T-helper 9 cell (primary cell): ENCODE measurements at regions not wholly inside any gene's neighbourhood (a gene's known extent, or its start where the extent isn't known, plus 50 kb on each side); places are given as distances from the start of the nearest gene placed in this dataset.

ENCODE experiments used
- DNase-seq: peaks from one replicate; pipeline ENCODE4 v3.0.0-alpha.2; 2020

DNA sequence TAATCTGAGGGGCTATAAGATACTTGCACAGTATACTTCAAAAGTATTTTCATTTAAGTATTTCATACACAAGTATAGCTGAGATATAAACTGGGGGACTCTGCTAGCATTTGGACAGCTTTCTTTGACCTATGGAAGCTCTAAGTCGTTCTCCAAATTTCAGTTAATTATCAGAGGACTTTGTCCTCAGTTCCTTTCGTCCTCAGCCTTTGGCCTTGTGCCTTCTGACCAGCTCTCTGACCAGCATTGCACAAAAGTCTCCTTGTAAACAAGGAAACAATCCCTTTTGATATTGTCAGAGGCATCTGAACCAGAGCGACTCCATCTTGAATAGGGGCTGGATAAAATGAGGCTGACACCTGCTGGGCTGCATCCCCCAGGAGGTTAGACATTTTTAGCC lies 464.0 kb upstream of the FAM241A start:
- DNase-seq = no peak

DNA sequence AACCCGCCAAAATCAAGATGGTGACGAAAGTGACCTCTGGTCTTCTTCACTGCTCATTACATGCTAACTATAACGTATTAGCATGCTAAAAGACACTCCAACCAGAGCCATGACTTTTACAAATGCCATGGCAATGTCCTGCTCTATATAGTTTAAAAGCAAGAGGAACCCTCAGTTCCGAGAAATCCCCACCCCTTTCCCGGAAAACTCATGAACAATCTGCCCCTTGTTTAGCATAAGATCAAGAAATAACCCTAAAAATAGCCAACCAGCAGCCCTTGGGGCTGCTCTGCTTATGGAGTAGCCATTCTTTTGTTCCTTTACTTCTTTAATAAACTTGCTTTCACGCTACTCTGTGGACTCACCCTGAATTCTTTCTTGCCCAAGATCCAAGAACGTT lies 463.5 kb upstream of the FAM241A start:
- DNase-seq = no peak

DNA sequence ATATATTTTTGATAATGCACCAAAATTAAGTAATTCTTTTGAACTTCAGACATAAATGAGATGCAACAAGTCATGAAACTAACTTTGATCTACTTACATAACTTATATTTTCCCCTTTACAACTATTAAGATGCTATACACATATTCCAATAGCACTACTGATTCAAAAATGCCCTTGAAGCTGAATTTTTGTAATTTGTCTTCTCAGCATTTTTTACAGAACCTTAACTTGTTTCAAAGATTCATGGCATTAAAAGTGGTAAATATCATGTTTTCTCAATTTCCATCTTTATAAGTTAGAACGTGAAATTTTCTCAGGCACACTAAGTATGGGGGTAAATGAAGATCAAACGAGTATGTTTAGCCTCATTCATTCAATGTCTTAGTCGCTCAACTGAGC lies 460.0 kb upstream of the FAM241A start:
- no peak for DNase-seq

DNA sequence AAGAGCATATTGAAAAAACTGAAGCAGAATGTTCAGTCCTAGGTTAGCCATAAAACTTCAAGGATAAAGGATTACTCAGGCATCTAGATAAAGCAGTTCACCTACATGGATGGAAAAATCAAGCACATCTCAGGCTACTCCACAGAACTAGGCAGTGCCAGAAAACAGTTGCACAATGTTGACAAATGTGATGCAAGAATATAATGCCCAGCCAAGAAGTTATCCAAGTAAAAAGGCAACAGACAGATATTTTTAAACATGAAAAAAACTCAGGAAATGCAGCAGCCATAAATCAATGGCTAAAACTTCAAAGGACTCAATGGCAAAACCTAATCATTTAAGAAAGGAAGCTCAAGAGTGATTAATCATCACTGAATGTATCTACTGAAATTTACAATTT lies 456.0 kb upstream of the FAM241A start:
- DNase-seq = no peak

DNA sequence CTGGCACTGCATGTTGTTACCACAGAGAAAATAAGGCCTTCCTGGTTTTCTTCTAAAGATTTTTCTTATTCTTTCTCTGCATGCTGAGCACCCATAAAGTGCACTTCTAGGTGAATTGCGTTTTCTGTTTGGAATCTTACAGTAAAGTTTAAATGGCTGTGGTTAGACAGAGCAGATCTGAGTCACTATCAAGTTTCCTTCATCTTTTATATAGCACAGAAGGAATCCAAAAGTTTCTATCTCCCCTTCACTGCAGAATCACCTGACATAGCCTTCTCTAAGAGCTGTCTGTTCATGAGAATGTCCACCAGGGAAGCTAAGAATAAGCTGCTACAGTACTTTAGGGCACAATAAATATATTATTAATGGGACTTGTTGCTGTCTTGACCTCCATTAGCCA lies 455.5 kb upstream of the FAM241A start:
- DNase-seq = no peak

DNA sequence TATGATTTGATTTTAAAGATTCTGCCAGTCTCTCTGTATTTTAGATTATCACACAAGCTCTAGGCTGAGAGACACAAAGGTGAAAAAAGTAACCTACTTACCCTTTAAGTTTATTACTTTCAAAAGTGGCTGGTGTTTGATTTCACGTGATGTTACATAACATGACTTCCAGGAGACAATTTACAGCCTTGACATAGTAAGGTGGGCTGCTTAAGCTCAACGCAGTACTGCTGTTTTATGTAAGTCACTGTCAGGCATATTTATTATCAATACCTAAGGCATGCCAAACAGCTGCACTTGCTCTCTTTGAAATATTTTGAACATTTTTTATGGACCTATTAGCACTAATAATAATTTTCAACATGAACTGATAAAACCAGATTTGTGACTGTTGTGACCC lies 451.5 kb upstream of the FAM241A start:
- DNase-seq = no peak

DNA sequence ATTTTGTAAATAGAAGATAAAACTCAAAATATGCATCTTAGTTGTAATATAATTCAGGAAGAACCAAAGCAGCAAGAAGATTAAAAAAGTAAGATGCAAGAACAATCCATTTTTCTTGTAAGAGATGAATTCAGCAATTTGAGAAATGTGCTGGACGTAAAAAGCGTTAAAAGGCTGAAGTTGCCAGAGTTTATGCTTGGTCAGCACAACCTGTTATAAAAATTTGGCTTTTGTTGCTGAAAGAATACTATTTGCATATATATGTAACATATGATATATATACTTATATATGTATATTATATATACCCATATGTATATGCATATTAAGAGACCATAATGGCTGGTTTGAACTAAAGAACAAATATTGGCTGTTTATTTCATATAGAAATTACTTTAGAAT lies 449.6 kb upstream of the FAM241A start:
- DNase-seq = no peak

DNA sequence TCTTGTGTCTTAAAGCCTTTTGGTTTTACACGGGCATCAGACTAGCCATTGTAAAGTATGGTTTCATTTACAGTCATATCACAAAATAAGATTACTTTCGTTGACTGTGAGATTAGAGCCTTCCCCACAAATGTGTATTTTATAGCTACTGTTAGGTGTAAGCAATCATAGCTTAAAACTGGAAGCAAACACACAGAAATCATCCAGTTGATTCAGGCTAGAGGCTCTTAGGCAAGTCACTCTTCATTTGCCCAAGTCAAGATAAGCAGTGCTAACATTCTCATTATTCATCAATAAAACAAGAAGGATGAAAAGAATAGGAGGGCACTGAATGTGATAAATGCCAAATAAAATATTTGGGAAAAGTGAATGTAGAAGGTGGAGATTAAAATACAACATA lies 448.7 kb upstream of the FAM241A start:
- DNase-seq = no peak

DNA sequence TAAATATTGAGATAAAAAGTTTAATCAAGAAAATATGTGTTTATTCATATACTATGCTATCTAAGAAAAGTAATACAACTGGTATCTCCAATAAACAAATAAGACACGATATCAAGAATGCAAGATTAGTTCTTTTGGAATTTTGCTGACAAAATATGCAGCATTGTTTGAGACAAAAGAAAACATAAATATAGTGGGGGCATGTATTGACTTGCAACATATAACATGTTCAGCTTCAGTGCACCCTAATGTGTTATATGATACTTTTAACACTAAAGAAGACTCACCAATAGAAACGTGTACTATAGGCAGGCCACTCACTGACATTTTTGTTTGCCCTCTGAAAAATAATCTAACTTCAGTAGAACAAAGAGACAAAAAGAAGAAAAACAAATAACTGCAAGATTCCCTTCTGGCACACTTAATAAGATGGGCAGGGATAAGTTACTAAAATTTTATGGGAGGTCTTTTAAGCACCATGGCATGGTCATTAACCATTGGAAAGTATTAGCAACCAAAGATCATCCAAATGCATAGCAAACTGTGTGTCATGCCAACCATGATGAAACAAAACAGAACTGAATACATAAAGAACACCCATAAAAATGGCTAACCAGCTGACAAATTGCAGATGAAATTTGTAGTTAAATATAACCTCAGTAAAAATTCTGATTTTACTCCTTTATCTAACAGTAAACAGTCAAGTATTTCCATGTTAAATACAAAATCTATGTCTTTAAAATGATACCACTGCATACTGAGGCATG lies 447.9 kb upstream of the FAM241A start:
- no peak for DNase-seq

DNA sequence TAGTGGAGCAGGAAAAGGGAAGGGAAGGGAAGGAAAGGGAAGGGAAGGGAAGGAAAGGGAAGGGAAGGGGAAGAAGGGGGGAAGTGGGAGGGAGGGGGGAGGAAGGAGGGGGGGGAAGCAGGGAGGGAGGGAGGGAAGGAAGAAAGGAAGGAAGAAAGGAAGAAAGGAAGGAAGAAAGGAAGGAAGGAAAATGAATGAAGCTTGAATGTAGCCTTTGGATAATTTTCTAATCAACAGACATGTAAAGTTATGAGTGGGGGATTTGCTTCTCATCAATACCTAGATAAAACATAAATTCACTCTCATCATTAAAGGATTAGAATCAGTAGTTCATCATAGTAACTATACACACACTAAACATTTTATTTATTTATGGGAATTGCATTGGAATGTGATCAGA lies 446.9 kb upstream of the FAM241A start:
- no peak for DNase-seq

DNA sequence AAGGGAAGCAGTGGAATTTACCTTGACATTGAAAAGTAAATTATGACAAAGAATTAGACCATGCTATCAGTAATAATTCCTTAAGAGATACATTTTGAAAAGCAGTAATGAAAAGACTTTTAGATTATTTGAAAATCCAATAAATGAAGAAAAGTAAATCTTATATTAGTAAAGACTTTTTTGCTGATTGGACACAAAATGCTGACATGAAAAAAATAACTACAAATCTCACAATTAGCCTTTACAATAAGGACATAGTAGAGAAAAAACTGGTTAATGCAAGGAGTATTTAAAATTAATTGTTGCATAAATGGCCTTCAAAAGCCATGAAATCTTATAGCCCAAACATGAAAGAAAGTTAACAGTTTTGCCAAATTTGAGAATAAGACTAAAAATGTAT lies 446.1 kb upstream of the FAM241A start:
- no peak for DNase-seq

DNA sequence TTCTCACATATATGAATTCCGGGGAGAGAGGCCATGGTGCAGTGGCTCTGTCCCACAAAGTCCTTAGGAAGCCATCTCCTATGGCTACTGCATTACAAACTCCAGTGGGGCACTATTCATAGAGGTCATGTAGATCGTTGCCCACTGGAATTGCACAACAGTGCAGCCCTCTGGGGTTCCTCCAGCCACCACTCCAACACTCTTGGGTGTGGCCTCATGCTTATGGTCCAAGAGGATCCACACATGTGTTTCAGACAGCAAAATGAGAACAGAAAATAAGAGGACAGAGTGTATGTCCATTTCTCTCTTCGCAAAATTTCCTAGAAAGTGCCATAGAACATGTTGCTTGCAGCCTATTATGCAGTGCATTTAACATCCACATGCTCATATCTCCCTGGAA lies 444.2 kb upstream of the FAM241A start:
- no peak for DNase-seq

DNA sequence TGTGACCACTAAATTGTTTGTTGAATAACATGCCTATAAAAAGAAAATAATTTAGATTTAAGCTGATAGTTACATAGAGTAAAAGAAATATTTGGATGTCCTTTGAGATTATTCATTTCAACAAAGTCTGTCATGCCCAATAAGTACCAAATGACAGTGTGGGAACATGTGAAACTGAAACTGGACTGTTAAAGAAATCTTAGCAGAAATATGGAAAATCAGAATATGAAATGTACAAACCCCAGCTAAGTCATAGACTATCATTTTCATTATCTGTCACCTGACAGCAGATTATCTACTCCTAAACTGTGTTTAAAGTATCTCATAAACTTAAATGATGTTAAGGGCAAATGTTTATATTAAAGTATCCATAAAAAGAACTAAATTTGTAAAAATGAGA lies 437.8 kb upstream of the FAM241A start:
- no peak for DNase-seq

DNA sequence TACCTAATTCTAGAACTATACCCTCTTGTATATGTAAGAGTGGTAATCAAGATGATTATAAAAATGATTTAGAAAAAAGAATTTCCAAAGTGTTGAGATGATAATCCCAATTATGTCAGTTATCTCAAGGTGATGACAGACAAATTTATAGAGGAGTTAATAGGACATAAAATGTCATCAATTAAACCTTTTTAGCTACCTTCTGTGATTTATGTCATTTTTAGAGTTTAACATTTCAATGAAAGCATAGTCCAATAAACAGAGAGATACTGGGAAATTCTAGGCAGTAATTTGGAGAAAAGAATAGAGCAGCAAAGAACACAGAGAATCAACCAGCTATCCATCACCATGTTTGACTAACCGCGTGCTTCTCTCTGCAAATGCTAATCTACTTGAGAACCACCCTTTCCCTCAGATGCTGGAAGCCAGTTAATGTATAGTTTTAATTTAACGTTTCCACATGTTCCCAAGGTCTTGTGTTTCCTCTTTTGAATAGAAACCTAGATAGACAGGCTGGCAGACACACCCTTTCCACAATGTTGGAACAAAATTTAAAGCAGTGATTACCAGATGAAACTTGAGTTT lies 433.1 kb upstream of the FAM241A start:
- no peak for DNase-seq

DNA sequence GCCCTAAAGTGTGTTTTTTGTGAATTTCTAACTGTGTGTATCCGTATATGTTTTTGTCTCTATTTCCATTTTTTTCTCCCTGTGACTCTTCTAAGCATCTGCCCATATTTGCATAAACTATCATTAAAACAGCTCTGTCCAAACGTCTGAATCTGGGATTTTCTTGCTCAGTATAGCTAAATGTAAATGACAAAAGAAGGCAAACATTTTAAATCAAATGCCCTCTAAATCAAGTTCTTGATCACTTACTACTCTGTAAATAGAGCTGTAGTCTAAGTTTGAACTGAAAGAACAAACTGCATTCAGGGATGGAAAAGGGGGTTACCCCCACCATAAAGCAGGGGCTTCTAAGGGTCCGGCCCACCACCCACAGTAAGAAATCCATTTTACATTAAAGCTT lies 432.0 kb upstream of the FAM241A start:
- DNase-seq = no peak

DNA sequence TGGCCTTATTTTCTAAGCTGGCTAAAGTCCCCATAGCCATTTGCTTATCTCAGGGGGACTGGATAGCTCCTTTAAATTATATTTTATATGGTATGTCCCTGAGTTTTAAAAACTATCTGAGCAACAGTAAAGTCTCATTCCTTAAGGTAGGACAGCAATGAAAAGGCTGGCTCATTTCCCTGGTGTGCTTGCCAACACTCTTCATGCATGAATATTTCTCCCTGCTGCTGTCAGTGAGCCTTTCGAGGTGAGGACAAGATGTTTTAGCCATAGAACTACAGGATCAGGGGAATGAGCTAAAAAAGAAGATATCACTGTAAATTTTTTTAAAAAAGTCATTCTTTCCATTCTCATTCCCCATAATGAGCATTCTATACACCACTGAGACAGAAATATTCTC lies 427.3 kb upstream of the FAM241A start:
- no peak for DNase-seq

DNA sequence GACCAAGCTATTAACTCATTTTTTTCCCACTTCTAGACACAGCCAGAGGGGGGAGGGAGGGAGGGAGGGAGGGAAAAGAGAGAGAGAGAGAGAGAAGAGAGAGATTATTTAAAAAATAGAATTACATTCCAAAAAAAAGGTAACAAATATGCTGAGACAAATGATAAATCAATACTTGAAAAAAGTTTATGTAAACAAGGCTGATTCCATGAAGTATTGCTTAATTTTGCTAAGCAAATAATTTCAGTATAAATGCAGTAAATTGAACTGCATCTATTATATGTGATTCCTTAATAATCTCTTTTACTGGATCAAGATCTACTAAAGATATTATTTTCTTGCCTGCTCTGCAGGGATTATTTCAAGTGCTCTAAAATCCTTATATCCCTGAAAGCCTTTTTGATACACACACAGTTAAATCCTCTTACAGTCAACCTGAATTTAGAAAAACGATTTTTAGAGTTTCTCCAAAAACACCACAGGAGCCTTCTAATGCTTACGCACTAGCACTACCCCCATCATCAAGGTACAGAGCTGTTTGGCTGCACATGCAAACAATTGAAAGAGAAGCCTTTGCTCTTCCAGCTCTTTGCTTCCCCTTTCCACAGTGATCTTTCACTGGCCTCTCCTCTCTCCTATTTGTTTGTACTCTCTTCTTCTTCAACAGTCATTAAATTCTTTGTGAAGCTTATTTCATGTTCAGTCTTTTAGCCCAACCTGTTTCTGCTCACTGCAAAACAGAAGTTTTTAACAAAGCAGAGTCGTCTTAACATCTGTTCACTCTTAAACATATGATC lies 426.3 kb upstream of the FAM241A start:
- no peak for DNase-seq

DNA sequence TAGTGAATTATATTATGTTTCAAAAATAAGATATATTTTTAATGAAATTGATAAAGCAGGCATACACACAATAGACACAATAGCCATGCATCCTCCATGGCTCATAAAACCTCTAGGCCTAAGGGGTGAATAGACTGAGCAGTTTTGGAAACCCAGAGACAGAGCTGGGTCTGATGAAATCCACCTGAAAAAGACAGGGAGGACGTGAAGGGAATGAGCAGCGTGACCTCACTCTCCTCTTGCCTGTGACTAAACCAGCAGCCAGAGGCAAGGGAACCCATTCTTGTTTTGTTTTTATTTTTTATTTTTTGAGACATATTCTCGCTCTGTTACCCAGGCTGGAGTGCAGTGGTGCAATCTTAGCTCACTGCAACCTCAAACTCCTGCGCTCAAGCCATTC lies 424.4 kb upstream of the FAM241A start:
- no peak for DNase-seq

DNA sequence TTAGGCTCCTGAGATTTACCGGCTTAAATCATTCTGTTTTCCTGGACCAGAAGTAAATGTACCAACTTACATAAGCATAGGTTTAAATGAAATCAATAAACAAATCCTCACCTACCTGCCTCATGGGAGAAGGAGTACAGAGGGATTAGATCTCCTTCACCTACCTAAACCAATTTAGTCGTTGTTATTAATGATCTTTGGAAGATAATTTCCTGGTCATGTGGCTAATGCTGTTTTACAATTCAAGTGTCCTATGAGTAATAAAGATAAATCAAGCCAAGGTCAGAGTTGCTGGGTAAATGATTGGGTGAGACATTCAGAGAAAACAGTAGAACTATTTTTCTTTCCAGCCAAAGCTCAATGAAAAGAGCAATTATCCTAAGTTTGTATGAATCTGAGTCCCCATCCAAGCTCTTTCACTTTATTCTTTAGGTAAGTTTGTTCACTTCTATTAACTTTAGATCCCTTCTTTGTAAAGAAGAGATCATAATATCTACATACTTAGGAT lies 423.0 kb upstream of the FAM241A start:
- no peak for DNase-seq

DNA sequence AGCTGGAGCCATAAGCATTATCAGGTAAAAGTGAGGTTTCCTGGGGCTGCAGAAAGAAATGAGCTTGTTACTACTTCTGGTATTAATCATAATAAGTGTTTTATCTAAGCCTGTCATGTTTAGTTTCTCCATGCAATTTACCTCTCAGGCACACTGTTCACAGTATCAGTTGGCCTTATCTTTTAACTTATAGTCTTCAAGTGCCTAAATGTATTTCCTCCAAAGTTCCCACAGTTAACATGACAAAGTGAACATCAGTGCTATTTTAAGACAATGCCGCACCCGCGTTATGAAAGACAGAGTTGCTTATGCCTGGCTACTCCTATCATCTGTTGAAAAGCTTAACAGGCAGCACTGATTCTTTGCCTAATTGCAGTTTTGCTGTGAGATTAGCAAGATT lies 408.7 kb upstream of the FAM241A start:
- DNase-seq = no peak

DNA sequence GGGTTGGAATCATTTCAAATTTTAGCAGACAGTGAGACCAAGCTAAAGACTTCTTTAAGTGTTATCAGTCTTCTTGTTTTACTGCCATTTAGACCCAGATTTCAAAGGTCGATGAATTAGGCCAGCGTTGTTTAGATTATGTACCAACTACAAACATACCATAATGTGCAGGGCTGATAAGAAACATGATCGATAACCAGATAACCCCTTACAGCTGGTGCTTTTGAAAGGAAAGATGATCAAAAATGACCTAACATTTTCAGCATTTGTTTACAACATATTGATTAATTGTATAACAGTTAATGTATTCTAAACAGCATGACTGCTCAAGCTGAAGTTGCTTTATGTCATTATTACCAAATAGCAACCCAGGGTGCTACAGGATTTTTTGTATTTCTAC lies 400.4 kb upstream of the FAM241A start:
- DNase-seq = no peak

DNA sequence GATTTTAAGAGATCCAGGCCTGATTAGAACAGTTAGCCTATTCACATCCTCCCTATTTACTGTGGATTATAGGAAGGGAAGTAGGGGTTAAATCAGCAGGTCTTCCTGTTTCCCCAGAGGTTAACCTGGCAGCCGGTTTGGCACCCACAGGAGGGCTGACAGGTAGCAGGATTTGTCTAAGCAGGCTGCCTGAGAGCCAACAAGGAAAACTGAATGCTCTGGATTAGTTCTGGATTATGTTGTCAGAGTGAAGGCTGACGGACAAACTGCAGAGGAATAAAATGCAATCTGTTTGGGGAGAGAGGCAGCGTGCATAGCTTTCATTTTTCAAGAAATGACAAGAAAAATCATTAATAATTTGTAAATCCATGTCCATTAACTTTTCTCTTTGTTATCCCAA lies 397.1 kb upstream of the FAM241A start:
- DNase-seq = no peak

DNA sequence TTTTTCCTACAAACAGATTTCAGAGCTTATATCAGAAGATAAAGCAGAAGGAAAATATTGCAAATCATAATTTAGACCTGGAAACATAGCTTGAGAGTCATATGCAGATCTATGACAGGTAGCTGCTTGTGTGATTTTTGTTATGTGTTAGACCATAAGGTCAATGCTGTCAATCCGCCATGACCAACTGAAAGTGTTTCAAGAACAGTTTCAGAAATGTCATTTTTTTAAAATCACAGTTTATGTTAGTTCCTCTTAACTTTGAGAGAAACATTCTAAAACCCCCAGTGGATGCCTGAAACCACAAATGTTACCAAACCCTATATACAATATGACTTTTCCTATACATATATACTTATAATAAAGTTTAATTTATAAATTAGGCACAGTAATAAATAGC lies 391.3 kb upstream of the FAM241A start:
- DNase-seq = no peak

DNA sequence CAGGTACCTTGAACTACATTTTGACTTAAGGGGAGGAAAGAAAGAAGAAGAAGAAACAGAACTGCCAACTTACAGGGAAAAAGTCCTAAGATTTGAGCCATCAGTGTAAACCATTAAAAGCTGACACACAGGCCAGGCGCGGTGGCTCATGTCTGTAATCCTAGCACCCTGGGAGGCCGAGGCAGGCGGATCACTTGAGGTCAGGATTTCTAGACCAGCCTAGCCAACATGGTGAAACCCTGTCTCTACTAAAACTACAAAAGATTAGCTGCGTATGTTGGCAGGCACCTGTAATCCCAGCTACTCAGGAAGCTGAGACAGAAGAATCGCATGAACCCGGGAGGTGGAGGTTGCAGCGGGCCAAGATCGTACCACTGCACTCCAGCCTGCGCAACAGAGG lies 389.7 kb upstream of the FAM241A start:
- no peak for DNase-seq
